ENCODE measurements at regions not wholly inside any gene's neighbourhood (a gene's known extent, or its start where the extent isn't known, plus 50 kb on each side); places are given as distances from the start of the nearest gene placed in this dataset.
"Not testable (repeated sequence)": the region's sequence is repeated elsewhere in the genome, so short reads cannot be mapped to it uniquely, and the experiment has no call there.

DNA sequence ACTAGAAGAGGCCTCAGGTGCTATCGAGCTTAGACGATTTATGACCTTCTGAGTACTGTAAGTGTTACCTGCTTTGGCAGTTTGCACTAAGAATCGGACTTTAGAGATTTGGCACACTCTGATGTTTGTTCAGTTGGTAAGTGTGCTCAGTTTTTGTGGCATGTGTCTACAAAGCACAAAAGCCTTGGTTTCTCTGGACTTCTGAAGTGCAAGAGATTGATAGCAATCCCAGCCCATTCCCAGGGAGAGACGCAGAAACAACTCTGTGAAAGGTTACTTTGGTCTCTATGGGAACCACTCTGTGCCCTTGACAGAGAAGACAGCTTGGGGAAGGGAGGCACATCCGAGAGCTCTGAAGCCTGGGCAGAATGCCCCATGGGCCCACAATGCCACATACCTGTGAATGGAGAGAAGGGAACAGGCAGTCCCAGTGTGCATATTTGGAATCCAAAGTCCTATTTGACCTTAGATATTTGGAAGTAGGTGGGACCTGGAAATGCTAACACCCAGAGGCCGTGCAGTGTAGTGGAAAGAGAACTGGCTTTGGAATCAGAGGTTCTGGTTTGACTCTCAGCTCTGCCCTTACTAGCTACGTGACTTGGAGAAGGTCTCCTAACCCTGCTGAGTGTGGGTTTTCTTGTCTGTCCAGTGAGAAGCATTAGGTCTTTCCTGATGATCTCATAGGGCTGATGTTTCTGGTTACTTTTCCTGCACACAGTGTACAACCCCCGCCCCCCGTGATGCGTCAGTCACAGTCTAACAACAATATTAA lies 194.3 kb upstream of the VLDLR start:
- no peak for DNase-seq (ENCODE audit: low read depth)
- in situ Hi-C loops (cut with HindIII; ENCODE audit: low sequenced_read_pairs), result no loop called here
- TF ChIP-seq, protein P1, sequence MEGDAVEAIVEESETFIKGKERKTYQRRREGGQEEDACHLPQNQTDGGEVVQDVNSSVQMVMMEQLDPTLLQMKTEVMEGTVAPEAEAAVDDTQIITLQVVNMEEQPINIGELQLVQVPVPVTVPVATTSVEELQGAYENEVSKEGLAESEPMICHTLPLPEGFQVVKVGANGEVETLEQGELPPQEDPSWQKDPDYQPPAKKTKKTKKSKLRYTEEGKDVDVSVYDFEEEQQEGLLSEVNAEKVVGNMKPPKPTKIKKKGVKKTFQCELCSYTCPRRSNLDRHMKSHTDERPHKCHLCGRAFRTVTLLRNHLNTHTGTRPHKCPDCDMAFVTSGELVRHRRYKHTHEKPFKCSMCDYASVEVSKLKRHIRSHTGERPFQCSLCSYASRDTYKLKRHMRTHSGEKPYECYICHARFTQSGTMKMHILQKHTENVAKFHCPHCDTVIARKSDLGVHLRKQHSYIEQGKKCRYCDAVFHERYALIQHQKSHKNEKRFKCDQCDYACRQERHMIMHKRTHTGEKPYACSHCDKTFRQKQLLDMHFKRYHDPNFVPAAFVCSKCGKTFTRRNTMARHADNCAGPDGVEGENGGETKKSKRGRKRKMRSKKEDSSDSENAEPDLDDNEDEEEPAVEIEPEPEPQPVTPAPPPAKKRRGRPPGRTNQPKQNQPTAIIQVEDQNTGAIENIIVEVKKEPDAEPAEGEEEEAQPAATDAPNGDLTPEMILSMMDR (IDR thresholded peaks at IDR 0.05; ENCODE audit: low read depth, low read length, missing control alignments), result no peak
- H3K4me3 ChIP-seq (ENCODE audit: low read depth, low read length), result no peak overlapping the region

DNA sequence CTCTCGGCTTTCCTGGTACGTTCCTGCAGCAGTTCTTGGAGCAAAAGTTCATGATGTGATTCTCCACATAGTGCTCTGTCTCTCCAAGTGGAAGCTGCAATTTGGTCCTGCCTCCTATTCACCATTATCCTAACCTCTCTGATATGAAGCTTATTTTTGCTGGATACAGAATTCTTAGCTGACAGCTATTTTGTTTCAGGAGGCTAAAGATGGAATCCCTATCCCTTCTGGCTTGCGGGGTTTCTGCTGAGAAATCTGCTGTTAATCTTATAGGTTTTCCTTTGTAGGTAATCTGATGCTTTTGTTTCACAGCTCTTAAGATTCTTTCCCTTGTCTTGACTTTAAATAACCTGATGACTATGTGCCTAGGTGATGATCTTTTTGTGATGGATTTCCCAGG lies 181.6 kb upstream of the VLDLR start:
- DNase-seq (ENCODE audit: low read depth), result no peak
- in situ Hi-C loops (cut with HindIII; ENCODE audit: low sequenced_read_pairs), result no loop called here
- TF ChIP-seq, protein P1 (IDR thresholded peaks at IDR 0.05; ENCODE audit: low read depth, low read length, missing control alignments), result no peak
- H3K4me3 ChIP-seq (ENCODE audit: low read depth, low read length), result no peak overlapping the region

DNA sequence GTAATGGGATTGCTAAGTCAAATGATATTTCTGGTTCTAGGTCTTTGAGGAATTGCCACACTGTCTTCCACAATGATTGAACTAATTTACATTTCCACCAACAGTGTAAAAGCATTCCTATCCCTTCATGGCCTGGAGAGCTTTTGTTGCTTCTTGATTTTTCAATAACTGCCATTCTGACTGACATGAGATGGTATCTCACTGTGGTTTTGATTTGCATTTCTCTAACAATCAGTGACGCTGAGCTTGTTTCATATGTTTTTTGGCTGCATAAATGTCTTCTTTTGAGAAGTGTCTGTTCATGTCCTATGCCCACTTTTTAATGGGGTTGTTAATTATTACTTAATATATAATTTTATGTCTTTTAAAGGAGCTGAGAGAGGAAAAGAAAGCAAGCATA lies 177.7 kb upstream of the VLDLR start:
- DNase-seq (ENCODE audit: low read depth); in situ Hi-C loops (cut with HindIII; ENCODE audit: low sequenced_read_pairs): not testable (repeated sequence)

GRCh38 chr9:2448193-2448738 lies 173.3 kb upstream of the VLDLR start:
- in situ Hi-C loops (cut with HindIII; ENCODE audit: low sequenced_read_pairs), result no loop called here
- TF ChIP-seq, protein P1 (IDR thresholded peaks at IDR 0.05; ENCODE audit: low read depth, low read length, missing control alignments), result no peak
- no peak for DNase-seq (ENCODE audit: low read depth)
- no peak overlapping the region for H3K4me3 ChIP-seq (ENCODE audit: low read depth, low read length)

More for the DNA sequence above, 177.7 kb upstream of the VLDLR start:
- H3K4me3 ChIP-seq (ENCODE audit: low read depth, low read length), result not testable (repeated sequence)

DNA sequence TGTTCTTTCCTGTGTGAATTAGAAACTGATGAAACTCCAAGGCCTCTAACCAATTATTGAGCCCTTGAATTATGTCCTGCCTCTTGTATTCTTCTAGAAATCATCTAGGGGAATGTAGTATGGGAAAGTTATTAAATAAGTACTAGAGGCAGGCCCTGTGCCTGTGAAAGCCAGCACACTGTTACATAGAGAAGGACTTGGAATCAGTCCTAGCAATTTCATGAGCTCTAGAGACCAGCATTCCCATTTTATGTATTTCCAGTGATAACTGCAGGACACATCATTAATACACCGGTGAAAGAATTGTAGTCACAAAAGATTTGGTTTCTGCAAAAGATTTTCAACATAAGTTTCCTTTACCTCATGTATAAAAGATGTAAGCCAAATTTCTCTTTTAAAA lies 168.5 kb upstream of the VLDLR start:
- no peak overlapping the region for H3K4me3 ChIP-seq (ENCODE audit: low read depth, low read length)
- TF ChIP-seq, protein P1 (IDR thresholded peaks at IDR 0.05; ENCODE audit: low read depth, low read length, missing control alignments), result no peak
- in situ Hi-C loops (cut with HindIII; ENCODE audit: low sequenced_read_pairs), result no loop called here
- no peak for DNase-seq (ENCODE audit: low read depth)

GRCh38 chr9:2453701-2454100 lies 167.9 kb upstream of the VLDLR start:
- DNase-seq (ENCODE audit: low read depth), result no peak
- TF ChIP-seq, protein P1 (IDR thresholded peaks at IDR 0.05; ENCODE audit: low read depth, low read length, missing control alignments), result no peak
- H3K4me3 ChIP-seq (ENCODE audit: low read depth, low read length), result no peak overlapping the region
- in situ Hi-C loops (cut with HindIII; ENCODE audit: low sequenced_read_pairs), result no loop called here

GRCh38 chr9:2459756-2460155 lies 161.8 kb upstream of the VLDLR start:
- in situ Hi-C loops (cut with HindIII; ENCODE audit: low sequenced_read_pairs), result no loop called here
- H3K4me3 ChIP-seq (ENCODE audit: low read depth, low read length), result no peak overlapping the region
- TF ChIP-seq, protein P1 (IDR thresholded peaks at IDR 0.05; ENCODE audit: low read depth, low read length, missing control alignments), result no peak
- no peak for DNase-seq (ENCODE audit: low read depth)

Measured in astrocyte of the cerebellum (primary cell).